Activated CD8-positive, alpha-beta memory T cell treated with anti-CD3 and anti-CD28 coated beads, Interleukin-2, amount 50 U/mL, for 24 hours (primary cell): ENCODE measurements at regions not wholly inside any gene's neighbourhood (a gene's known extent, or its start where the extent isn't known, plus 50 kb on each side); places are given as distances from the start of the nearest gene placed in this dataset.

Experiments used
- DNase-seq: peaks from one replicate; pipeline ENCODE4 v3.0.0-alpha.2; 2020; ENCODE audit errors: extremely low read depth

GRCh38 chr15:70473581-70474370 is 289.6 kb downstream of the UACA start:
- no peak for DNase-seq

- no peak for DNase-seq
These were observed 291.8 kb downstream of the UACA start for GRCh38 chr15:70471517-70471916.

GRCh38 chr15:70470556-70471191 is 292.7 kb downstream of the UACA start:
- DNase-seq = no peak

- DNase-seq = no peak
These were observed 293.5 kb downstream of the UACA start for GRCh38 chr15:70469651-70470555.

GRCh38 chr15:70469182-70469581 is 294.2 kb downstream of the UACA start:
- DNase-seq = no peak

- DNase-seq = no peak
These were observed 296.3 kb downstream of the UACA start for GRCh38 chr15:70466895-70467529.

GRCh38 chr15:70466305-70466704 is 297.1 kb downstream of the UACA start:
- no peak for DNase-seq

GRCh38 chr15:70465812-70466211 is 297.5 kb downstream of the UACA start:
- DNase-seq = no peak

- DNase-seq = no peak
These were observed 299.9 kb downstream of the UACA start for GRCh38 chr15:70463453-70463834.

- DNase-seq = no peak
These were observed 301.4 kb downstream of the UACA start for GRCh38 chr15:70461992-70462391.

- no peak for DNase-seq
These were observed 302.3 kb downstream of the UACA start for GRCh38 chr15:70461017-70461416.

GRCh38 chr15:70459312-70459711 is 304.0 kb downstream of the UACA start:
- DNase-seq = no peak

GRCh38 chr15:70453766-70454165 is 309.6 kb downstream of the UACA start:
- DNase-seq = no peak

- no peak for DNase-seq
These were observed 310.1 kb downstream of the UACA start for GRCh38 chr15:70453238-70453637.

GRCh38 chr15:70451821-70452653 is 311.3 kb downstream of the UACA start:
- DNase-seq = no peak

- DNase-seq = no peak
These were observed 313.3 kb downstream of the UACA start for GRCh38 chr15:70450142-70450443.

GRCh38 chr15:70449311-70450141 is 313.8 kb downstream of the UACA start:
- DNase-seq = no peak

- DNase-seq = no peak
These were observed 315.2 kb downstream of the UACA start for GRCh38 chr15:70447928-70448698.

- no peak for DNase-seq
These were observed 315.8 kb downstream of the UACA start for GRCh38 chr15:70447521-70447920.

- DNase-seq = no peak
These were observed 316.3 kb downstream of the UACA start for GRCh38 chr15:70447081-70447480.
